MM.1S (cell line): ENCODE measurements at regions not wholly inside any gene's neighbourhood (a gene's known extent, or its start where the extent isn't known, plus 50 kb on each side); places are given as distances from the start of the nearest gene placed in this dataset.

Experiments
- CTCF ChIP-seq: fragments of 300-600 bp; sonication (generic); IDR thresholded peaks from 2 replicates; pipeline ENCODE4 v1.5.1; 2016; ENCODE audit warnings: antibody characterized with exemption, low read length, mixed read lengths
- EZH2 ChIP-seq: fragments of 300-600 bp; sonication (generic); optimal IDR thresholded peaks from 2 replicates; pipeline ENCODE3; 2017; ENCODE audit warnings: low read depth, mild to moderate bottlenecking, antibody characterized with exemption, low read length, mixed read lengths
- EZH2phosphoT487 ChIP-seq: fragments of 300-600 bp; sonication (generic); IDR thresholded peaks from 2 replicates; pipeline ENCODE4 v1.6.1; 2018; ENCODE audit warnings: antibody characterized with exemption, low read length

GRCh38 chr12:125431516-125431915, 366.3 kb downstream of the AACS start:
- TF ChIP-seq CTCF (no peak), EZH2 (no peak), EZH2phosphoT487 (no peak)
